Activated T-helper 1 cell treated with Interleukin-2 at 50 U/mL for 16 hours (primary cell): ENCODE measurements at regions not wholly inside any gene's neighbourhood (a gene's known extent, or its start where the extent isn't known, plus 50 kb on each side); places are given as distances from the start of the nearest gene placed in this dataset.

ENCODE experiments used
- DNase-seq: peaks from one replicate; pipeline ENCODE4 v3.0.0-alpha.2; 2020; ENCODE audit warnings: low read depth

DNA sequence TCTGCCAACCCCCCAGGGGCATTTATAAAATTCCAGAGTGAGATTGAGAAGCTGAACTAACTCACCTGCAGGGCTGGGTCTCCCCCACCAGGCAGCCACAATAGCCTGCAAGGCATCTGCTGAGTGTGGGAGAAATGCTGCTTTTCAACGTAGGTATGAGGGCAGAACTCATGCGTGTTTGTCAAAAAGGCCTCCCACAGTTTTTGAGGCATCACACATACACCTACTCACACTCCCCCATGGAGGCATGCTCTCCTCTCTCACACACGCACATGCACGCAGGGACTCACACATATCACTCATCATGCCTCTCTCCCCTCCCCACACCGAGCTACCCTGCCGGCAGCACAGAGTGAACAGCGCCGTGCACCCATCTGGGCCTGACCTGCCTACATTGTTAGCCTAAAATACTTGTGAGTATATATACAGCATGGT is 390.5 kb downstream of the FGF9 start:
- peak; percentile 38 for DNase-seq

- no peak for DNase-seq
These were observed 391.0 kb downstream of the FGF9 start for GRCh38 chr13:22061806-22062391.

- no peak for DNase-seq
These were observed 391.8 kb downstream of the FGF9 start for GRCh38 chr13:22062478-22063205.

GRCh38 chr13:22063416-22064124 is 392.7 kb downstream of the FGF9 start:
- no peak for DNase-seq

DNA sequence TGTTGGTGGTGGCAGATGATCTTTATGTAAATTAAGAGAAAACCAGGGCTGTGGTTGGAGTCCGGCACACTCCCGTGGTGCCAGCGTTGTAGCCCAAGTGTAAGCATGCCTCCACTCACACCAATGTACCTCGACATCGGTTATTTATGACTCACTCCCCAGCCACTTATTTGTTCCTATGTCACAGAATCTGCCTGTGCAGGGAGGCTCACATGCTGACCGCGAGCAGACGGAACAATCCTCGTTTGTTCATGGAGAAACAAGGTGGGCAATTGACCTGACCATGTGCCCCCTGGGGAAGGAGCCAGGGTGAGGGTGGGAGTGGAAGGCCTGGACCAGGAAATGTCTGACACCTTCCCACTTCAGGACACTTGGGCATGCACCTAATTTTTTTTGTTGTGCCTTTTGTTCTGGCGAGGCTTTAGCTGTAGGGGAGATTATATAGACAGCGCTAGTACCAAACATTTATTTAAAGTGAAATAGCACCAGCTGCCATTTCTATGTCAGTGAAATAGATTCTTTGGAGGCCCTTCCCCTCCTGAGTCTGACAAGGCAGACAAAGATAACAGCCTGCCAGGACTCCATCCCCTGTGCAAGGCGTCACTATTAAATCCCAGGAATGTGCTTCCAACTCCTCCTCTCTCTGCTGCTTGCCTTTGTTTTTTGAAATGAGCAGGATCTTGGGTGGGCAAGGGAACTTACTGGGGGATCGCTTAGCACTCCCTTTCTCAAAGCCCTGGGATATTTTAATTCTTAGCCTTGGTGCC is 394.2 kb downstream of the FGF9 start:
- no peak for DNase-seq

DNA sequence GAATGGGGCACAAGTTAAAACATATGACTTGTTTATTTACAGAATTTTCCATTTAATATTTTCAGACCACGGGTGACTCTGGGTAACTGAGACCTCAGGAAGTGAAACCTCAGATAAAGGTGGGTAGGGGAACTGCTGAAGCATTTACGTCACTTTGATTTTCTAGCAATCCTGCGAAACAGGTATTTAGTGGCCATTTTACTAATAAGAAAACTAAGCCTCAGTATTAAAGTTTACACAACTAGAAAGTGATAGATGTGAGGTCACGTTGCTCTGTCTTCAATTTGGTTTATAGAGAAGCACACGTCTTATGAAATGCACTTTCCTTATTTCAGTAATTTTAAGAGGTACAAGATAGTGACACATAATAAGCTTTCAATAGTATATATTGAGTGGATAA is 402.8 kb downstream of the FGF9 start:
- DNase-seq: no peak

DNA sequence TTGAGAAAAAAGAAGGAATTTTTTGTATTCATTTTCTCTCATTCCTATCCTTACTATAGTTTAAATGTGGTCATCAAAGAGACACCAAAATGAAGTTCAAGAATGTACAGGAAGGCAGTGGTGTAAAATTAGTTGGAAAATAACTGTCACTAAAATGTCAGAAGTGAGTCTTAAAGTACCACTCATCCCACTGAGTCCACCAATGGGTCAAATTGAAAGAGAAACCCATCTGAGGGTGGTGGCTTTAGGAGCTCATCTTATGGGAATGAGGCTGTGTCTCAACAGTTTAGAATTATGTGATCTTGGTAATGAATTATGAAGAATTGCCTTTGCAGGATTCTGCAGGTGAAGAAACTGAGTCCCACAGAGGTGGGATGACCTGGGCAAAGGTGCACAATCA is 403.5 kb downstream of the FGF9 start:
- no peak for DNase-seq

- DNase-seq: no peak
These were observed 405.8 kb downstream of the FGF9 start for GRCh38 chr13:22076658-22077057.

DNA sequence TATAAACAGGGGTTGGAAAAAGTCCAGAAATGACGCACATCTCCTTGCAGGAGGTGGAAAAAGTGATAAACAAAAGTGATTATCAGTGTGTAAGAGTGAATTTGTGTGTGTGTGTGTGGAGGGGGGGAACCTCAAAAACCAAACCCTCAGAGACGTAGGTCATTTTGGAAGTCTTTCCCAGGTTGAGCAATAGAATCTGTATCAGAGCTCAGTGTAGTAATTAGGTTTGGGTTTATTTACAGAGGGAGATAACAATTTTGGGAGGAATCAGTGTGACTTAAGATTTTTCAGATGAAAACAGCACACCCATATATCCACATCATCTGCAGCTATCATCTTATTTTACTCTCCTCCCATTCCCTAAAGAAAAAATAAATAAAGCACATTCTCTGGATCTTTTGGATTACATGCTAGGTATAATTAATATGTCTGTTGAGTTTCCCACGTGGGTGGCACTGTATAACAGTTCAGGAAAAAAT is 406.4 kb downstream of the FGF9 start:
- no peak for DNase-seq

- DNase-seq: no peak
These were observed 406.9 kb downstream of the FGF9 start for GRCh38 chr13:22077764-22078163.

- no peak for DNase-seq
These were observed 409.1 kb downstream of the FGF9 start for GRCh38 chr13:22079961-22080360.

DNA sequence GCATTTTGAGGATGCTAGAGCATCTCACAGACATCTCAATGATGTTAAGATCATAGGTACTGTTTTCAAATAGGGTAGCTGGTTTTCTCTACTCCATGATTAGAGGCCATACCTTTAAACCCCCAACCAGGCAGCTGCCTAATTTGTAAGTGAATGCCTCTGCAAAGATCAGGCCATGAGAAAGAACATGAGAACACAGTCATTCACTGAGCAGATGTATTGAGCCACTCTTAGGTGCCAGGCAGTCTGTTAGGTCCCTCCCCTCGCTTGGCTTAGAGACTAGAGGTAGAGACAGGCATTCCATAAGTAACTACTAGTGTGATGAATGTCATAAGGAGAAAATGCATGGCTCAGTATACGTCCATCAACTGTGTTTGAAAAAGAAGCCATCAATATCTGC is 410.0 kb downstream of the FGF9 start:
- DNase-seq: no peak

- DNase-seq: no peak
These were observed 410.6 kb downstream of the FGF9 start for GRCh38 chr13:22081430-22081829.

GRCh38 chr13:22082030-22082429 is 411.2 kb downstream of the FGF9 start:
- no peak for DNase-seq

DNA sequence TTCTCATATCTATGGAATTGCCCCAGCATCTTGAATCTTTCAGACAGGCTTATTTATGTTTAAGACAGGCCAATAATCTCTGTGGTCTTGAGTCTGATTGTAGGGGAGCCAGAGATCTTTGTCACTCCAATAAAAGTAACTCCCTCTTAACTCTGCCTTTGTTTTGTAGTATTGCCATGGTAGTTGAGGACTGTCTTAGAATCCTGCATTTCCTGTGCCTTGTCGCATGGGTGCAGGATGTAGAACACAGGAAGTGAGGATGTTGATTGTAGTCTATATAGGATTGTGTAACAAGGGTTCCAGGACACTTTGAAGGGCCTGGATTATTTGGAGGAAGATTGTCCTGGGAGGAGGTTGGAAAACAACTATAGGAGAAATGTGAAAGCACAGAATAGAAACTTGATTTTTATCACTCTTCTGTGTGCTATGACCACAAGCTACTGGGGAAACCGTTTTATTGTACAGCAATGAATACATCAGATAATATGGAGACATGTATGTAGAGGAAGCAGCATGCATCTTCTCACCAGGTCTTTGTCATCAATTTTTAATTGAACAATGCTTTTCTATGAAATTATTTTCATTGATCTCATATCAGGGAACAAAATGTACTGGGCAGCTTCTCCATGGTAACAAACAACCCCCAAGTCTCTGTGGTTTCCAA is 411.7 kb downstream of the FGF9 start:
- DNase-seq: no peak

- no peak for DNase-seq
These were observed 414.1 kb downstream of the FGF9 start for GRCh38 chr13:22085001-22085400.

- DNase-seq: no peak
These were observed 415.9 kb downstream of the FGF9 start for GRCh38 chr13:22086597-22087330.

- DNase-seq: no peak
These were observed 419.2 kb downstream of the FGF9 start for GRCh38 chr13:22090106-22090505.

- no peak for DNase-seq
These were observed 420.5 kb downstream of the FGF9 start for GRCh38 chr13:22091222-22091970.

DNA sequence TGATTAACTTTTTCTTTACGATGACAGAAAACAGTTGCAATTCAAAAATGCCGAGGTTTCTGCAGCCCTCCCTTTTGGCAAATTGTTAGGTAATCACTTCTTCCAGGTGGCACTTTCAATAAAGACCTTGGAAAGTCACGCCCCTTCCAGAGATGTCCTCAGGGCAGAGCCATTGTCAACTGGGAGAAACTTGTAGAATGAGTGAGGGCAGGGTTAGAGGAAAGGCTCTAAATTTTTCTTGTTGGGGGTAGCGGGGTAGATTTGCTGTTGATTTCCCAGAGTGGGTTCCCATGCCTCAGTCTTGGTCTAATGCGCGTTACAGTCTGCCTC is 421.1 kb downstream of the FGF9 start:
- DNase-seq: no peak
